HG02571 (cell line): ENCODE measurements at regions not wholly inside any gene's neighbourhood (a gene's known extent, or its start where the extent isn't known, plus 50 kb on each side); places are given as distances from the start of the nearest gene placed in this dataset.

Experiments
- ATAC-seq: cut with Tn5 transposase; IDR thresholded peaks from one replicate; pipeline ENCODE4 v1.9.1; 2021; ENCODE audit warnings: mild to moderate bottlenecking, moderate library complexity; ENCODE audit not compliant: unreplicated experiment

GRCh38 chr11:79592406-79592805, 151.6 kb upstream of the TENM4 start:
- no peak for ATAC-seq

GRCh38 chr11:79582434-79582833, 141.6 kb upstream of the TENM4 start:
- ATAC-seq = no peak

- no peak for ATAC-seq
These were observed 138.2 kb upstream of the TENM4 start for GRCh38 chr11:79579063-79579462.

- no peak for ATAC-seq
These were observed 137.3 kb upstream of the TENM4 start for GRCh38 chr11:79578116-79578515.

GRCh38 chr11:79575701-79576100, 134.9 kb upstream of the TENM4 start:
- no peak for ATAC-seq

GRCh38 chr11:79570104-79570503, 129.3 kb upstream of the TENM4 start:
- ATAC-seq = no peak

GRCh38 chr11:79564288-79564925, 123.6 kb upstream of the TENM4 start:
- no peak for ATAC-seq

GRCh38 chr11:79561496-79561895, 120.7 kb upstream of the TENM4 start:
- ATAC-seq = no peak

- no peak for ATAC-seq
These were observed 110.0 kb upstream of the TENM4 start for GRCh38 chr11:79550809-79551208.

- no peak for ATAC-seq
These were observed 106.4 kb upstream of the TENM4 start for GRCh38 chr11:79547256-79547655.

- no peak for ATAC-seq
These were observed 105.5 kb upstream of the TENM4 start for GRCh38 chr11:79546351-79546750.

- ATAC-seq = no peak
These were observed 103.5 kb upstream of the TENM4 start for GRCh38 chr11:79544361-79544760.

- ATAC-seq = no peak
These were observed 102.3 kb upstream of the TENM4 start for GRCh38 chr11:79543101-79543500.

GRCh38 chr11:79541466-79541865, 100.6 kb upstream of the TENM4 start:
- ATAC-seq = no peak

GRCh38 chr11:79538775-79539174, 97.9 kb upstream of the TENM4 start:
- ATAC-seq = no peak

GRCh38 chr11:79536155-79536917, 95.5 kb upstream of the TENM4 start:
- ATAC-seq = no peak

- ATAC-seq = no peak
These were observed 94.8 kb upstream of the TENM4 start for GRCh38 chr11:79535606-79536005.

GRCh38 chr11:79525257-79525656, 84.4 kb upstream of the TENM4 start:
- ATAC-seq = no peak

- no peak for ATAC-seq
These were observed 81.8 kb upstream of the TENM4 start for GRCh38 chr11:79522626-79523025.

- no peak for ATAC-seq
These were observed 79.3 kb upstream of the TENM4 start for GRCh38 chr11:79520086-79520485.

- no peak for ATAC-seq
These were observed 75.0 kb upstream of the TENM4 start for GRCh38 chr11:79515781-79516180.

GRCh38 chr11:79514695-79515094, 73.9 kb upstream of the TENM4 start:
- ATAC-seq = no peak

GRCh38 chr11:79514290-79514689, 73.5 kb upstream of the TENM4 start:
- ATAC-seq = no peak
